ENCODE measurements at regions not wholly inside any gene's neighbourhood (a gene's known extent, or its start where the extent isn't known, plus 50 kb on each side); places are given as distances from the start of the nearest gene placed in this dataset.

- TF ChIP-seq CTCF (IDR thresholded peaks at IDR 0.05; ENCODE audit: low read depth, low read length) (no peak), EZH2phosphoT487 (IDR thresholded peaks at IDR 0.05; ENCODE audit: low read depth) (no peak)
Observed at GRCh38 chr22:44592126-44592823, 94.2 kb upstream of the RTL6 start.

Measured in OCI-LY3 (cell line).